ENCODE measurements at regions not wholly inside any gene's neighbourhood (a gene's known extent, or its start where the extent isn't known, plus 50 kb on each side); places are given as distances from the start of the nearest gene placed in this dataset.

DNA sequence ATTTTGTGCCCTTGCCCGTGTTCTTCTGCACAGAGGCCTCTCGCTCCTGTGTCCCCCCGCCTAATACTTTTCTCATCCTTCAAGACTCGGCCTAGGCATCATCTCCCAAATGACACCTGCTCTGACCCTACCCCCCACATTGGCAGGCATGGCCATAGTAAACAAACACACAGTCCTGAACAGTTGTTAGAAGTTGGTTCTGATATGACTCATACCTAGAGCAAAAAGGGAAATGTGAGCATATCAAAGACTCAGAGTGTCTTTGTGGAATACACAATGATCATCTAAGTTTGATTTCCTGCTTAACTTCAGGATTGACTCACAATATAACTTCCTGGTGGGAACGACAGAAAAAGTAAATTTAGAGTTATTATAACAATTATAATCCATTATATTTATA, 120.5 kb downstream of the POLR2M start:
- Mint-ChIP-seq H3K4me3 (no peak overlapping the region), H3K27ac (no peak overlapping the region), H3K4me1 (ENCODE audit: low read depth) (peaks cover 2% of the 10 kb centered on the region), H3K27me3 (peaks cover 12% of the 10 kb centered on the region), H3K36me3 (ENCODE audit: low read depth) (no peaks in the 10 kb centered on the region), H3K9me3 (no peaks in the 10 kb centered on the region)
- ChIA-PET CTCF (no interaction called here), POLR2A (no interaction called here)
- no peak for DNase-seq
- ATAC-seq, result no peak
- intact Hi-C loops (cut with micrococcal nuclease), result no loop called here
- TF ChIP-seq, protein P1, sequence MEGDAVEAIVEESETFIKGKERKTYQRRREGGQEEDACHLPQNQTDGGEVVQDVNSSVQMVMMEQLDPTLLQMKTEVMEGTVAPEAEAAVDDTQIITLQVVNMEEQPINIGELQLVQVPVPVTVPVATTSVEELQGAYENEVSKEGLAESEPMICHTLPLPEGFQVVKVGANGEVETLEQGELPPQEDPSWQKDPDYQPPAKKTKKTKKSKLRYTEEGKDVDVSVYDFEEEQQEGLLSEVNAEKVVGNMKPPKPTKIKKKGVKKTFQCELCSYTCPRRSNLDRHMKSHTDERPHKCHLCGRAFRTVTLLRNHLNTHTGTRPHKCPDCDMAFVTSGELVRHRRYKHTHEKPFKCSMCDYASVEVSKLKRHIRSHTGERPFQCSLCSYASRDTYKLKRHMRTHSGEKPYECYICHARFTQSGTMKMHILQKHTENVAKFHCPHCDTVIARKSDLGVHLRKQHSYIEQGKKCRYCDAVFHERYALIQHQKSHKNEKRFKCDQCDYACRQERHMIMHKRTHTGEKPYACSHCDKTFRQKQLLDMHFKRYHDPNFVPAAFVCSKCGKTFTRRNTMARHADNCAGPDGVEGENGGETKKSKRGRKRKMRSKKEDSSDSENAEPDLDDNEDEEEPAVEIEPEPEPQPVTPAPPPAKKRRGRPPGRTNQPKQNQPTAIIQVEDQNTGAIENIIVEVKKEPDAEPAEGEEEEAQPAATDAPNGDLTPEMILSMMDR (IDR thresholded peaks at IDR 0.05), result no peak

DNA sequence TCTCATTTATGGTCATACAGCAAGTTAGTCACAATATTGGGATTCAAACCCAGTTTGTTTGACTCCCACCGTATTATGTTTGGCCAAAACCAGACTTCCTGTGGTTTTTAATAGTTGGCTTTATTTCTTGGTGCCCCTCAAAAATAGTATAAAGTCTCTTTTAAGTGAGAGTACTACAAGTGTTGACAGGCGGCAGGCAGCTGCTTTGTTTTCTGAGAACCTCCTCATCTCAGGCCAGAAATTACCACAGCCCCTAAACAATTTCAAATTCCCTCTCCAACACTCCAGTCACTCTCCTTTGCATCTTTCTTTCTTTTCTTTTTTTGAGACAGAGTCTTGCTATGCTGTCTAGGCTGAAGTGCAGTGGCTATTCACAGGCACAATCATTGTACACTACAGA, 121.5 kb downstream of the POLR2M start:
- ChIA-PET CTCF (no interaction called here), POLR2A (no interaction called here)
- Mint-ChIP-seq H3K4me3 (no peak overlapping the region), H3K27me3 (peaks cover 14% of the 10 kb centered on the region), H3K36me3 (ENCODE audit: low read depth) (no peaks in the 10 kb centered on the region), H3K4me1 (ENCODE audit: low read depth) (peaks cover 2% of the 10 kb centered on the region), H3K9me3 (no peaks in the 10 kb centered on the region), H3K27ac (no peak overlapping the region)
- intact Hi-C loops (cut with micrococcal nuclease), result no loop called here
- TF ChIP-seq, protein P1 (IDR thresholded peaks at IDR 0.05), result no peak
- DNase-seq (no peak), ATAC-seq (no peak)

DNA sequence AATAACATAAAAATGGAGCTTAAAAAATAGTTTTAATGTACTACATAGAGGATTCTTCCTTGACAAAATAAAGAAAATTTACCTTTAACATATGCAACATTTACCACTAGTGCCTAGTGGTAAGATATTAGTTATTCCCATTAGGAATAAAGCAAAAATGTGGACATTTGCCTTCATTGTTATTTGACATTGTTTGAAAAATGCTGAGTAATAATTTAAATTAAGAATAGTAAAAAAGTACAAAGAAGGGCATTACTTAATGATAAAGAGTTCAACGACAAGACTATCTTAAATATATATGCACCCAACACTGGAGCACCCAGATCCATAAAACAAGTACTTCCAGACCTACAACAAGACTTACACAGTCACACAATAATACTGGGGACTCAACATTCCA, 125.7 kb downstream of the POLR2M start:
- Mint-ChIP-seq H3K4me1 (ENCODE audit: low read depth) (no peaks in the 10 kb centered on the region), H3K27me3 (peaks cover 16% of the 10 kb centered on the region), H3K9me3 (peaks cover 9% of the 10 kb centered on the region), H3K4me3 (no peak overlapping the region), H3K36me3 (ENCODE audit: low read depth) (no peaks in the 10 kb centered on the region), H3K27ac (no peak overlapping the region)
- no peak for ATAC-seq
- POLR2A ChIA-PET, result no interaction called here
- no peak for DNase-seq
- CTCF ChIA-PET, result no interaction called here
- intact Hi-C loops (cut with micrococcal nuclease), result no loop called here
- TF ChIP-seq, protein P1 (IDR thresholded peaks at IDR 0.05), result no peak

DNA sequence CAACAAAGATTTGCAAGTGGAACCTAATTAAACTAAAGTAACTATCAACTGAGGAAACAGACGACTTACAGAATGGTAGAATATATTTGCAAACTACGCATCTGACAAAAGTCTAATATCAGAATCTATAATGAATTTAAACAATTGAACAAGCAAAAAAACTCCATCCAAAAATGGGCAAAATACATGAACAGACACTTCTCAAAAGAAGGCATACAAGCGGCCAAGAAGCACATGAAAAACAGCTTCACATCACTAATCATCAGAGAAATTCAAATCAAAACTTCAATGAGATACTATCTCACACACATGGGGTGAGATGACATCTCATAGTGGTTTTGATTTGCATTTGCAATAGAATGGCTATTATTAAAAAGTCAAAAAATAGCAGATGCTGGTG, 128.6 kb downstream of the POLR2M start:
- CTCF ChIA-PET, result no interaction called here
- Mint-ChIP-seq H3K27me3 (peaks cover 9% of the 10 kb centered on the region), H3K36me3 (ENCODE audit: low read depth) (no peaks in the 10 kb centered on the region), H3K9me3 (peaks cover 9% of the 10 kb centered on the region), H3K4me1 (ENCODE audit: low read depth) (no peaks in the 10 kb centered on the region), H3K4me3 (no peak overlapping the region), H3K27ac (no peak overlapping the region)
- DNase-seq (no peak), ATAC-seq (no peak)
- POLR2A ChIA-PET, result no interaction called here
- intact Hi-C loops (cut with micrococcal nuclease), result no loop called here
- TF ChIP-seq, protein P1 (IDR thresholded peaks at IDR 0.05), result no peak

DNA sequence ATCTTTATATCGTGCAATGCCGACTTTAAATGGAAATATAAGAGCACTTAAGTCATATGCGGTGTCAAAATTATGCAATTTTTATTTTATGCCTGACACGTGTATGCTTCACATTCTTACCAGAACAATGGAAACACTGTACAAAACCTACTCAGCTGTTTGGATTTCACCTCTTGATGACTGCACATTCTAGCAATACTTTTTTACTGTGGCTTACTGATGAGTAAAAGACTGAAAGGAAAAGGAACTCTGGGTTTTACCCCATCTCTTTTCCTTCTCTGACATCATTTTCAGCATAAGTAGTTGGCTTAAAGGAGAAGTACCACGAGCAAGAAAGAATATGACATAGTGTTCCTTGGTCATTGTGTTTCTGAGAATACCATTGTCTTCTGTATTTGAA, 142.8 kb downstream of the POLR2M start:
- CTCF ChIA-PET, result interaction anchor here (1.7 to 5.3 kb wide), 3 partner anchors 11 to 222 kb away, joined by 6 to 39 read pairs (median 6); no protein-coding TSS in a partner anchor
- Mint-ChIP-seq H3K27me3 (peaks cover 17% of the 10 kb centered on the region), H3K4me1 (ENCODE audit: low read depth) (no peaks in the 10 kb centered on the region), H3K27ac (no peak overlapping the region), H3K9me3 (no peaks in the 10 kb centered on the region), H3K36me3 (ENCODE audit: low read depth) (no peaks in the 10 kb centered on the region), H3K4me3 (no peak overlapping the region)
- DNase-seq (no peak), ATAC-seq (no peak)
- intact Hi-C loops (cut with micrococcal nuclease), result no loop called here
- TF ChIP-seq, protein P1 (IDR thresholded peaks at IDR 0.05), result no peak
- POLR2A ChIA-PET, result no interaction called here

Data from activated CD8-positive, alpha-beta T cell treated with anti-CD3 and anti-CD28 coated beads for 36 hours (primary cell).